ENCODE measurements at regions not wholly inside any gene's neighbourhood (a gene's known extent, or its start where the extent isn't known, plus 50 kb on each side); places are given as distances from the start of the nearest gene placed in this dataset.
A peak's percentile ranks its signal among the peaks of the same experiment; 100 is the strongest.

GRCh38 chr10:30560326-30560725, 69.2 kb downstream of the LYZL2 start:
- Mint-ChIP-seq H3K36me3 (ENCODE audit: low read depth) (no peaks in the 10 kb centered on the region), H3K4me3 (no peak overlapping the region), H3K27ac (no peak overlapping the region), H3K9me3 (peaks cover 13% of the 10 kb centered on the region), H3K4me1 (peaks cover 14% of the 10 kb centered on the region), H3K27me3 (ENCODE audit: low read depth, poor library complexity) (peaks cover 3% of the 10 kb centered on the region)
- TF ChIP-seq CTCF (IDR thresholded peaks at IDR 0.05) = no peak
- DNase-seq = no peak

GRCh38 chr10:30559180-30559579, 70.4 kb downstream of the LYZL2 start:
- Mint-ChIP-seq H3K36me3 (ENCODE audit: low read depth) (no peaks in the 10 kb centered on the region), H3K4me3 (no peak overlapping the region), H3K4me1 (peaks cover 18% of the 10 kb centered on the region), H3K27me3 (ENCODE audit: low read depth, poor library complexity) (peaks cover 3% of the 10 kb centered on the region), H3K27ac (no peak overlapping the region), H3K9me3 (peaks cover 13% of the 10 kb centered on the region)
- no peak for TF ChIP-seq CTCF (IDR thresholded peaks at IDR 0.05)
- DNase-seq = no peak

GRCh38 chr10:30558411-30558810, 71.1 kb downstream of the LYZL2 start:
- TF ChIP-seq CTCF (IDR thresholded peaks at IDR 0.05) = no peak
- DNase-seq = no peak
- Mint-ChIP-seq H3K36me3 (ENCODE audit: low read depth) (no peaks in the 10 kb centered on the region), H3K27me3 (ENCODE audit: low read depth, poor library complexity) (peaks cover 6% of the 10 kb centered on the region), H3K4me3 (no peak overlapping the region), H3K27ac (no peak overlapping the region), H3K9me3 (peaks cover 13% of the 10 kb centered on the region), H3K4me1 (peaks cover 26% of the 10 kb centered on the region)

GRCh38 chr10:30557884-30558283, 71.7 kb downstream of the LYZL2 start:
- TF ChIP-seq CTCF (IDR thresholded peaks at IDR 0.05) = no peak

GRCh38 chr10:30556189-30556588, 73.4 kb downstream of the LYZL2 start:
- Mint-ChIP-seq H3K4me3 (no peak overlapping the region), H3K4me1 (peaks cover 44% of the 10 kb centered on the region), H3K27me3 (ENCODE audit: low read depth, poor library complexity) (peaks cover 6% of the 10 kb centered on the region), H3K36me3 (ENCODE audit: low read depth) (no peaks in the 10 kb centered on the region), H3K9me3 (peaks cover 13% of the 10 kb centered on the region), H3K27ac (peak overlapping the region; percentile 81)
- no peak for TF ChIP-seq CTCF (IDR thresholded peaks at IDR 0.05)
- no peak for DNase-seq

More at GRCh38 chr10:30557884-30558283, 71.7 kb downstream of the LYZL2 start:
- no peak for DNase-seq
- no peak overlapping the region for H3K4me3 Mint-ChIP-seq
- H3K27ac Mint-ChIP-seq = peak overlapping the region; percentile 43
- no peaks in the 10 kb centered on the region for H3K36me3 Mint-ChIP-seq (ENCODE audit: low read depth)
- peaks cover 13% of the 10 kb centered on the region for H3K9me3 Mint-ChIP-seq
- H3K4me1 Mint-ChIP-seq = peaks cover 31% of the 10 kb centered on the region
- peaks cover 6% of the 10 kb centered on the region for H3K27me3 Mint-ChIP-seq (ENCODE audit: low read depth, poor library complexity)

GRCh38 chr10:30555465-30555864, 74.1 kb downstream of the LYZL2 start:
- Mint-ChIP-seq H3K4me3 (no peak overlapping the region), H3K9me3 (peaks cover 13% of the 10 kb centered on the region), H3K36me3 (ENCODE audit: low read depth) (no peaks in the 10 kb centered on the region), H3K27ac (no peak overlapping the region), H3K27me3 (ENCODE audit: low read depth, poor library complexity) (peaks cover 6% of the 10 kb centered on the region), H3K4me1 (peaks cover 44% of the 10 kb centered on the region)
- DNase-seq = no peak
- TF ChIP-seq CTCF (IDR thresholded peaks at IDR 0.05) = no peak
